Natural killer cell treated with Interleukin-12 subunit alpha and Interleukin-12 subunit beta and Interleukin-15 and Interleukin-18, amount 100 ng/mL, for 72 hours (primary cell): ENCODE measurements at regions not wholly inside any gene's neighbourhood (a gene's known extent, or its start where the extent isn't known, plus 50 kb on each side); places are given as distances from the start of the nearest gene placed in this dataset.

Experiments used
- ATAC-seq, 2 donors: fragments of 150-1000 bp; cut with Tn5 transposase in 1 of 2; sonication (Bioruptor Pico), chemical (Tn5 transposase) in 1 of 2; 2 replicates each; pipeline ENCODE4 v1.10.0; 2021
- DNase-seq: peaks from one replicate; pipeline ENCODE4 v3.0.0; 2022; ENCODE audit warnings: low spot score
- H3K27ac Mint-ChIP-seq, 2 donors: 1 replicate in 1 of 2; 2 replicates in 1 of 2; pipeline ENCODE4 v1.8.0; 2022; ENCODE audit warnings: mixed read lengths in 2 of 2, mild to moderate bottlenecking in 1 of 2, moderate library complexity in 1 of 2
- H3K27me3 Mint-ChIP-seq, 2 donors: 1 replicate in 1 of 2; 2 replicates in 1 of 2; pipeline ENCODE4 v1.8.0; 2022; ENCODE audit warnings: mixed read lengths in 2 of 2
- H3K36me3 Mint-ChIP-seq: one replicate; pipeline ENCODE4 v1.8.0; 2022; ENCODE audit warnings: mixed read lengths
- H3K4me1 Mint-ChIP-seq, 2 donors: 1 replicate in 1 of 2; 2 replicates in 1 of 2; pipeline ENCODE4 v1.8.0; 2022; ENCODE audit warnings: low read depth in 2 of 2, mixed read lengths in 2 of 2, mild to moderate bottlenecking in 1 of 2
- H3K4me3 Mint-ChIP-seq: one replicate; pipeline ENCODE4 v1.8.0; 2022; ENCODE audit warnings: mixed read lengths
- H3K9me3 Mint-ChIP-seq: 2 replicates; pipeline ENCODE4 v1.8.0; 2022; ENCODE audit warnings: mixed read lengths

- Mint-ChIP-seq H3K27me3 (no peaks in the 10 kb centered on the region), H3K36me3 (no peaks in the 10 kb centered on the region)
Observed at GRCh38 chr9:81211741-81212140, 477.6 kb downstream of the TLE1 start.

GRCh38 chr9:81207651-81208050, 481.7 kb downstream of the TLE1 start:
- DNase-seq (no peak), ATAC-seq (no peak)
- Mint-ChIP-seq H3K27me3 (no peaks in the 10 kb centered on the region), H3K4me3 (no peak overlapping the region), H3K4me1 (no peaks in the 10 kb centered on the region), H3K36me3 (no peaks in the 10 kb centered on the region), H3K27ac (no peak overlapping the region), H3K9me3 (peaks cover 2% of the 10 kb centered on the region)

More at GRCh38 chr9:81211741-81212140, 477.6 kb downstream of the TLE1 start:
- Mint-ChIP-seq H3K27ac (no peak overlapping the region), H3K9me3 (peaks cover 7% of the 10 kb centered on the region), H3K4me1 (no peaks in the 10 kb centered on the region), H3K4me3 (no peak overlapping the region)
- no peak for ATAC-seq
- no peak for DNase-seq

- H3K36me3 Mint-ChIP-seq, result no peaks in the 10 kb centered on the region
- H3K27ac Mint-ChIP-seq, result no peak overlapping the region
- no peak overlapping the region for H3K4me3 Mint-ChIP-seq
- no peaks in the 10 kb centered on the region for H3K4me1 Mint-ChIP-seq
- no peak for DNase-seq
- no peaks in the 10 kb centered on the region for H3K27me3 Mint-ChIP-seq
- H3K9me3 Mint-ChIP-seq, result peaks cover 7% of the 10 kb centered on the region
- no peak for ATAC-seq
Observed at GRCh38 chr9:81202292-81202691, 487.1 kb downstream of the TLE1 start.

GRCh38 chr9:81195206-81195605, 494.1 kb downstream of the TLE1 start:
- no peak overlapping the region for H3K4me3 Mint-ChIP-seq
- H3K27ac Mint-ChIP-seq, result no peak overlapping the region
- no peaks in the 10 kb centered on the region for H3K4me1 Mint-ChIP-seq

GRCh38 chr9:81193362-81194339, 495.7 kb downstream of the TLE1 start:
- no peak overlapping the region for H3K4me3 Mint-ChIP-seq
- ATAC-seq (no peak), DNase-seq (no peak)
- peaks cover 16% of the 10 kb centered on the region for H3K9me3 Mint-ChIP-seq
- H3K27me3 Mint-ChIP-seq, result no peaks in the 10 kb centered on the region
- peaks cover 4% of the 10 kb centered on the region for H3K36me3 Mint-ChIP-seq
- no peaks in the 10 kb centered on the region for H3K4me1 Mint-ChIP-seq
- H3K27ac Mint-ChIP-seq, result no peak overlapping the region

More at GRCh38 chr9:81195206-81195605, 494.1 kb downstream of the TLE1 start:
- Mint-ChIP-seq H3K27me3 (no peaks in the 10 kb centered on the region), H3K36me3 (peaks cover 4% of the 10 kb centered on the region), H3K9me3 (peaks cover 16% of the 10 kb centered on the region)
- no peak for DNase-seq
- ATAC-seq, result no peak

- DNase-seq (no peak), ATAC-seq (no peak)
- Mint-ChIP-seq H3K27ac (no peak overlapping the region), H3K4me1 (no peaks in the 10 kb centered on the region), H3K4me3 (no peak overlapping the region), H3K9me3 (peaks cover 11% of the 10 kb centered on the region), H3K36me3 (peaks cover 4% of the 10 kb centered on the region), H3K27me3 (no peaks in the 10 kb centered on the region)
Observed at GRCh38 chr9:81191222-81191621, 498.1 kb downstream of the TLE1 start.

- Mint-ChIP-seq H3K27ac (no peak overlapping the region), H3K9me3 (peaks cover 11% of the 10 kb centered on the region), H3K4me3 (no peak overlapping the region), H3K36me3 (peaks cover 4% of the 10 kb centered on the region), H3K27me3 (no peaks in the 10 kb centered on the region), H3K4me1 (no peaks in the 10 kb centered on the region)
- DNase-seq (no peak), ATAC-seq (no peak)
Observed at GRCh38 chr9:81190659-81191058, 498.7 kb downstream of the TLE1 start.

GRCh38 chr9:81183761-81184160, 505.6 kb downstream of the TLE1 start:
- Mint-ChIP-seq H3K27me3 (no peaks in the 10 kb centered on the region), H3K36me3 (no peaks in the 10 kb centered on the region), H3K27ac (no peak overlapping the region), H3K9me3 (no peaks in the 10 kb centered on the region), H3K4me1 (no peaks in the 10 kb centered on the region), H3K4me3 (no peak overlapping the region)
- ATAC-seq, result no peak
- no peak for DNase-seq

- no peak overlapping the region for H3K27ac Mint-ChIP-seq
- DNase-seq, result no peak
- no peak for ATAC-seq
- peaks cover under 1% of the 10 kb centered on the region for H3K9me3 Mint-ChIP-seq
- H3K4me3 Mint-ChIP-seq, result no peak overlapping the region
- H3K36me3 Mint-ChIP-seq, result no peaks in the 10 kb centered on the region
- H3K27me3 Mint-ChIP-seq, result no peaks in the 10 kb centered on the region
- H3K4me1 Mint-ChIP-seq, result no peaks in the 10 kb centered on the region
Observed at GRCh38 chr9:81182431-81182830, 506.9 kb downstream of the TLE1 start.

GRCh38 chr9:81174023-81174422, 515.3 kb downstream of the TLE1 start:
- H3K4me1 Mint-ChIP-seq, result no peaks in the 10 kb centered on the region
- H3K27ac Mint-ChIP-seq, result no peak overlapping the region
- H3K9me3 Mint-ChIP-seq, result peaks cover 10% of the 10 kb centered on the region
- DNase-seq (no peak), ATAC-seq (no peak)
- no peaks in the 10 kb centered on the region for H3K36me3 Mint-ChIP-seq
- no peak overlapping the region for H3K4me3 Mint-ChIP-seq
- H3K27me3 Mint-ChIP-seq, result no peaks in the 10 kb centered on the region

GRCh38 chr9:81171689-81172088, 517.7 kb downstream of the TLE1 start:
- Mint-ChIP-seq H3K9me3 (peaks cover 5% of the 10 kb centered on the region), H3K4me1 (no peaks in the 10 kb centered on the region), H3K4me3 (no peak overlapping the region), H3K27me3 (no peaks in the 10 kb centered on the region), H3K27ac (no peak overlapping the region), H3K36me3 (no peaks in the 10 kb centered on the region)
- no peak for ATAC-seq
- no peak for DNase-seq

- DNase-seq (no peak), ATAC-seq (no peak)
- Mint-ChIP-seq H3K4me3 (no peak overlapping the region), H3K27me3 (no peaks in the 10 kb centered on the region), H3K4me1 (no peaks in the 10 kb centered on the region), H3K27ac (no peak overlapping the region), H3K36me3 (peaks cover 6% of the 10 kb centered on the region), H3K9me3 (peaks cover 21% of the 10 kb centered on the region)
Observed at GRCh38 chr9:81162361-81162760, 527.0 kb downstream of the TLE1 start.

- no peaks in the 10 kb centered on the region for H3K4me1 Mint-ChIP-seq
- peaks cover 7% of the 10 kb centered on the region for H3K9me3 Mint-ChIP-seq
- ATAC-seq (no peak), DNase-seq (no peak)
- H3K36me3 Mint-ChIP-seq, result no peaks in the 10 kb centered on the region
- H3K27me3 Mint-ChIP-seq, result no peaks in the 10 kb centered on the region
- H3K4me3 Mint-ChIP-seq, result no peak overlapping the region
- H3K27ac Mint-ChIP-seq, result no peak overlapping the region
Observed at GRCh38 chr9:81156381-81156780, 533.0 kb downstream of the TLE1 start.

GRCh38 chr9:81150016-81150625, 539.2 kb downstream of the TLE1 start:
- Mint-ChIP-seq H3K27ac (no peak overlapping the region), H3K9me3 (peaks cover 3% of the 10 kb centered on the region), H3K4me3 (no peak overlapping the region), H3K27me3 (no peaks in the 10 kb centered on the region), H3K36me3 (no peaks in the 10 kb centered on the region), H3K4me1 (no peaks in the 10 kb centered on the region)
- ATAC-seq (no peak), DNase-seq (no peak)
